GM12873 (cell line): ENCODE measurements at regions not wholly inside any gene's neighbourhood (a gene's known extent, or its start where the extent isn't known, plus 50 kb on each side); places are given as distances from the start of the nearest gene placed in this dataset.

Source experiments
- TF ChIP-seq, protein P1 (sequence below): IDR thresholded peaks from 2 replicates; pipeline ENCODE4 v1.5.1; 2012; ENCODE audit warnings: low read depth, mild to moderate bottlenecking, moderate library complexity, low read length, control low read depth; ENCODE audit not compliant: insufficient read depth; ENCODE audit errors: missing control alignments

DNA sequence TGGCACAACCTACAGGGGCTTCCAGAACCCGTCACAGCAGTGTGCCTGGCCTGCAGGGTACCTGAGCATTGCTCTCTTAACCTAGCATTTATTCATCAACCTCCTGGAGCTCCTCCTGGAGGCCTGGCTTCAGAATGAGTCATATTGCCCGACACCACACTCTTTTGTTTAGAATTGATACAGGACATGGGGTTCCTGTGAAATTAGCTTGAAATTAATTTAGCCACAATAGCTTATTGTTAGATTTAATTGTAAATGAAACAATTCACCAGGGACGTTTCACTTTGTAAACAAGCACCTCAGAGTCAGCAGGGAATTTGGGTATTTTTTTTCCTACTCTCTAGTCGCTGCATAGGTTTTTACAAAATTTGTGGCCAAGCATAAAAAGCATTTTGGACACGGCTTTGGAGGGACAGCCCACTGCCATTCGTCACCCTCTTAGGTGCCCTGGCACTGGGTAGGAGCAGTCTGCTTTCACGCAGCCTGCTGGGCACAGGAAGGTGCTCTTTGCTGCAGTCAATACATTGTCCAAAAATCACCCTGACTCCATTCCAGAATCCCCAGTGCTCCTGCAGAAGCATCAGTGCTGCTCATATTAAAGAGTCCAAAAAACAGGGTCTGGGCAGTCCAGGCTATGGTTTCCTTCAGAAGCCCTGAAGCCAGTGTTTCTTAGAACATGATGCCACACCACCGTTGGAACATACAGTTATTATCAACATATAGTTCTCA lies 60.8 kb upstream of the MEF2A start:
- TF ChIP-seq, protein P1, sequence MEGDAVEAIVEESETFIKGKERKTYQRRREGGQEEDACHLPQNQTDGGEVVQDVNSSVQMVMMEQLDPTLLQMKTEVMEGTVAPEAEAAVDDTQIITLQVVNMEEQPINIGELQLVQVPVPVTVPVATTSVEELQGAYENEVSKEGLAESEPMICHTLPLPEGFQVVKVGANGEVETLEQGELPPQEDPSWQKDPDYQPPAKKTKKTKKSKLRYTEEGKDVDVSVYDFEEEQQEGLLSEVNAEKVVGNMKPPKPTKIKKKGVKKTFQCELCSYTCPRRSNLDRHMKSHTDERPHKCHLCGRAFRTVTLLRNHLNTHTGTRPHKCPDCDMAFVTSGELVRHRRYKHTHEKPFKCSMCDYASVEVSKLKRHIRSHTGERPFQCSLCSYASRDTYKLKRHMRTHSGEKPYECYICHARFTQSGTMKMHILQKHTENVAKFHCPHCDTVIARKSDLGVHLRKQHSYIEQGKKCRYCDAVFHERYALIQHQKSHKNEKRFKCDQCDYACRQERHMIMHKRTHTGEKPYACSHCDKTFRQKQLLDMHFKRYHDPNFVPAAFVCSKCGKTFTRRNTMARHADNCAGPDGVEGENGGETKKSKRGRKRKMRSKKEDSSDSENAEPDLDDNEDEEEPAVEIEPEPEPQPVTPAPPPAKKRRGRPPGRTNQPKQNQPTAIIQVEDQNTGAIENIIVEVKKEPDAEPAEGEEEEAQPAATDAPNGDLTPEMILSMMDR, result peak; percentile 37

DNA sequence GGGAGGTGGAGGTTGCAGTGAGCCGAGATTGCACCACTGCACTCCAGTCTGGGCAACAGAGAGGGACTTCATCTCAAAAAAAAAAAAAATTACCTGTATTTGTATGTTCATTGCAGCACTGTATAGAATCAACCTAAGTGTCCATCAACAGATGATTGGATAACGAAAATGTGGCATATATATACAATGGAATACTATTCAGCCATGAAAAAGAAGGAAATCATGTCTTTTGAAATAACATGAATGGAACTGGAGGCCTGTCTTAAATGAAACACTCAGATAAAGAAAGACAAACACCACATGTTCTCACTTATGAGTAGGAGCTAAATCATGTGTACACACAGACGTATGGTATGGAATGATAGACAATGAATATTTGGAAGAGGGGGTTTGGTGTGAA lies 59.4 kb upstream of the MEF2A start:
- TF ChIP-seq, protein P1, result no peak

DNA sequence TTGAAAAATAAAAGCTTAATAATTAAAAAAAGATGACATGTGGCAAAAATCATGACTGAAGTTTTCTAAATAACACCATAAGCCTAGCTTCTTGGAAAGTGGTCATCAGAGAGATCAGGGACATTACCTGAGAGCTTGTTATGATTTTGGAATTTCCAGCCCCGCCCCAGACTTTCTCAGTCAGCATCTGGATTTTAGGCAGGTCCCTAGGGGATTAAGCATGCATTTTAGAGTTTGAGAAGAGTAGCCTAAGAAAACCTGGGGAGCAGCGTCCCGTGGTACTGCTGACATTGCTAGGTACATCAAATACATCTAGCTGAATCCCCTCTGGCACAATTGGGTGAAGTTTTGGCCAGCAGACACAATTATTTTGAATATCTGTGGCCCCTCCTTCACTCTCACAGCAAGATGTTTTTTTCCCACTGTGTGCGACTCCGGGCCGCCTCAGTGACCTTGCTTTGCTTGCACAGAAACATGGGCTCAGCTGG lies 58.7 kb upstream of the MEF2A start:
- TF ChIP-seq, protein P1, result no peak

DNA sequence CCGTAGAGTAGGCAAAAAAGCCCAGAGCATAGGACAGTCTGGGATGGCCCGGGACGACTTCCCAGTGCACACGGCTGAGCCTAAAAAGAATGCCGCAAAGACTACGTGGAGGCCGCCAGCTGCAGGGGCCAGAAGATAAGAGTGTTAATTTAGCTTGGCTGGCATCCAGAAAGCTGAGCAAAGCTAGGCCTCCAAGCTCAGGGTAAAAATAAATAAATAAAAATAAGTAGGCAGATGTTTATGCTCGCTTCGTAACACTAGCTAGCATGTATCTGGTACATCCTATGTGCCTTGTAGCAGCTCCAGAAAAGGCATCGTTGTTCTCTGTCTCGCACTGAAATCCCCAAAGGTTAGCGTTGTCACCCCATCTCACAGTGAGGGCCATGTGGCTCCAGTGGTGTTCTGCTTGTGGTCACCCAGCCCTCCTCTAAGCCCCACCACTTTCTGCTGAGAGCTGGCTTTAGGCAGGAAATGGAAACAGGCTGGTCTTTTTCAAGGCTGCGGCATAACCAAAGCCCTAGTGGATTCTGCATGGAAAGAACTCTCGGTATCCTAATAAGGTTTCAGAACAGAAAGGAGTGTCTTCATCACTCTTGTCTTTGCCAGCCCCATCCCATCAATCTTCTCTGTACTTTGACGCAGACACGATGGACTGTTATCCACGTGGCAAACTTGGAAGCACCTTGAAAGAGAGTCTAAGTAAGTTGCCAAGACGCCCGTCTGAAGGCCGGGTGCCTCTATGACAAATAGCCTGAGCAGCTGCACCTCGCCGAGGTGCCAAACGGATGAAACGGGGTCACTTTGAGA lies 58.1 kb upstream of the MEF2A start:
- TF ChIP-seq, protein P1, result no peak

DNA sequence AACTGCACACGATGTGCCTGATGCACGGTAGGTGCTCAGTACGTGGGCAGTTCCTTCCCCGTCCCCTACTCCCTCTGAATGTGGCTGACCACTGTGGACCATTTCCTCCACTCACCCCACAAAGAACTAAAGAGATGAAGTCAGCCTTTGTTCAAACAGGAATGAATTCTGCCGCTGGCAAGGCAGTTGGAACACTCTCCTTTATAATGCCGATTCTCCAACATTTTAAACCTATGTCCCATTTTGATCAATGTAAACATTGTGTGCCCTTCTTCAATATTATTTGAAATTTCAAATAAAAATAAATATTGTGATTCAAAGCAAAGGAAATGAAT lies 57.5 kb upstream of the MEF2A start:
- TF ChIP-seq, protein P1, result no peak

DNA sequence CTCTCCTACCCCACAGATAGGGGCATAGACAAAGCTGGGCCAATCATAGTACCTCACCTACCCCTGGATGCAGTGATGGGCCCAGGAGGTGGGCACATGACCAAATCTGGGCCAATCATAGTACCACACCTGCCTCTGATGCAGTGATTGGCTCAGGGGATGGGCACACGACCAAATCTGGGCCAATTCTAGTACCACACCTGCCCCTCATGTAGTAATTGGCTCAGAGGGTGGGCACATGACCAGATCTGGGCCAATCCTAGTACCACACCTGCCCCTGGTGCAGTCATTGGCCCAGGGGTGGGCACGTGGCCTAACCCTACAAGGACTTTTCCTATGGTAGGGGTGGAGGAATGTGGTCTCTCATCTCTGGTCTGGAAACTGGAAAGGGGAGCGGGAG lies 56.9 kb upstream of the MEF2A start:
- TF ChIP-seq, protein P1, result no peak

DNA sequence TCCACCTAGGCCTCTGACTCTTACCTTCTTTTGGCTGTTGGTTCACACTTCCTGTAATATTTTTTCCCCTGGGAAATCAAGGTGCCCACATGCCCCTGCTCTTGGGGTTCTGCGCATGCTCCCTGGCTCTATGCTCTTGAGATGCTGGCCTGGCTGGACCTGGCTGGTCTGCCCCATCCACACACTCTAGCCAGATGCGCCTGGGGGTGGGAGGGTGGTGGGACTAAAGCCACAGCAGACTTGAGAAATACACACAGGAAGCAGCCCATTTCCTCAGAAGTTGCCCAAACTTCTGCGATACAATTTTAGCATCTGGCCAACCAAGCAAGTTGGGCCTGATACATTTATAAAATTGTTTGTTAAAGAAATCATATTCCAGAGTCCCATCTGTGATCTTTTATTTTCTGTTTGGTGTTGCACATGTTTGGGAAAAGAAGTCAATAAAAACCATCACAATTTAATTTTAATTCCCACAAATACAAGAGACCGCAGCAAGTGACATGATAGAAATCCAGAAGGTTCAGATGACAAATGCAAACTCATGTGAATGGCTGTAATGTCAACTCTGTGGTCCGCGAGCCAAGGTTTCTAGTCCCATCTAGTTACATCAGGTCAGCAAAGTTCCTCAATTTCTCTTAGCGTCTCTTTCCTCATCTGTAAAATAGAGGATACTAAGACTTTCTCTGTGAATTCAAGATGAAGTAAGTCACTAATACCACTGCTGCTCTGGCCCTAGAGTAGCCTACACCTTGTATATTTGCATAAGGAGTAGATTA lies 55.9 kb upstream of the MEF2A start:
- TF ChIP-seq, protein P1, result no peak
